HEK293T (cell line): ENCODE measurements at regions not wholly inside any gene's neighbourhood (a gene's known extent, or its start where the extent isn't known, plus 50 kb on each side); places are given as distances from the start of the nearest gene placed in this dataset.

Experiments used
- BHLHE40 ChIP-seq: fragments of 450-650 bp; IDR thresholded peaks from 2 replicates; pipeline ENCODE4 v1.6.1; 2016; ENCODE audit warnings: mild to moderate bottlenecking, moderate library complexity, borderline replicate concordance
- ELF4 ChIP-seq: fragments of 450-650 bp; IDR thresholded peaks from 2 replicates; pipeline ENCODE4 v1.6.1; 2017; ENCODE audit warnings: antibody characterized with exemption
- FOXK2 ChIP-seq: fragments of 450-650 bp; IDR thresholded peaks from 2 replicates; pipeline ENCODE4 v1.6.1; 2016; ENCODE audit warnings: mild to moderate bottlenecking
- FOXM1 ChIP-seq: fragments of 450-650 bp; IDR thresholded peaks from 2 replicates; pipeline ENCODE4 v1.6.1; 2017; ENCODE audit warnings: mild to moderate bottlenecking, borderline replicate concordance
- L3MBTL2 ChIP-seq: fragments of 450-650 bp; conservative IDR thresholded peaks from 2 replicates; pipeline ENCODE4 v1.6.1; 2016; ENCODE audit warnings: mild to moderate bottlenecking
- PKNOX1 ChIP-seq: fragments of 450-650 bp; IDR thresholded peaks from 2 replicates; pipeline ENCODE4 v1.6.1; 2016
- SP1 ChIP-seq: fragments of 450-650 bp; IDR thresholded peaks from 2 replicates; pipeline ENCODE4 v1.6.1; 2017
- SUZ12 ChIP-seq: fragments of 450-650 bp; IDR thresholded peaks from 2 replicates; pipeline ENCODE4 v1.6.1; 2016; ENCODE audit warnings: mild to moderate bottlenecking
- TARDBP ChIP-seq: fragments of 450-650 bp; IDR thresholded peaks from 2 replicates; pipeline ENCODE4 v1.6.1; 2016
- ZNF384 ChIP-seq: fragments of 450-650 bp; IDR thresholded peaks from 2 replicates; pipeline ENCODE4 v1.6.1; 2016

- no peak for TF ChIP-seq SP1
- no peak for TF ChIP-seq BHLHE40
- no peak for TF ChIP-seq ELF4
- TF ChIP-seq PKNOX1: no peak
- no peak for TF ChIP-seq SUZ12
- TF ChIP-seq FOXM1: no peak
- TF ChIP-seq FOXK2: no peak
- no peak for TF ChIP-seq ZNF384
- no peak for TF ChIP-seq TARDBP
- TF ChIP-seq L3MBTL2: no peak
Measured at GRCh38 chr1:173383351-173383750, 93.8 kb upstream of the PRDX6 start.
